ENCODE measurements at regions not wholly inside any gene's neighbourhood (a gene's known extent, or its start where the extent isn't known, plus 50 kb on each side); places are given as distances from the start of the nearest gene placed in this dataset.

DNA sequence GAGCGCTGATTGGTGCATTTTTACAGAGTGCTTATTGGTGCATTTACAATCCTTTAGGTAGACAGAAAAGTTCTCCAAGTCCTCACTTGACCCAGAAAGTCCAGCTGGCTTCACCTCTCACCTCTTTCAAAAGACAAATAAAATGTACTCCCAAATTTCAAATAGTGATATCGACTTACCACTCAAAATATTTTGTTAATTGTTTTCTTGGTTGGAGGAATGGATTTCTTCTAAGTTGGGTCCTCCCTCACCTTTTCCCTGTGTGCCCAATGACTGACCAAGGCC is 338.4 kb upstream of the KLF3 start:
- TF ChIP-seq POLR2AphosphoS5 (IDR thresholded peaks at IDR 0.05) (no peak), EP300 (IDR thresholded peaks at IDR 0.05) (no peak)
- TF ChIP-seq, protein P1, sequence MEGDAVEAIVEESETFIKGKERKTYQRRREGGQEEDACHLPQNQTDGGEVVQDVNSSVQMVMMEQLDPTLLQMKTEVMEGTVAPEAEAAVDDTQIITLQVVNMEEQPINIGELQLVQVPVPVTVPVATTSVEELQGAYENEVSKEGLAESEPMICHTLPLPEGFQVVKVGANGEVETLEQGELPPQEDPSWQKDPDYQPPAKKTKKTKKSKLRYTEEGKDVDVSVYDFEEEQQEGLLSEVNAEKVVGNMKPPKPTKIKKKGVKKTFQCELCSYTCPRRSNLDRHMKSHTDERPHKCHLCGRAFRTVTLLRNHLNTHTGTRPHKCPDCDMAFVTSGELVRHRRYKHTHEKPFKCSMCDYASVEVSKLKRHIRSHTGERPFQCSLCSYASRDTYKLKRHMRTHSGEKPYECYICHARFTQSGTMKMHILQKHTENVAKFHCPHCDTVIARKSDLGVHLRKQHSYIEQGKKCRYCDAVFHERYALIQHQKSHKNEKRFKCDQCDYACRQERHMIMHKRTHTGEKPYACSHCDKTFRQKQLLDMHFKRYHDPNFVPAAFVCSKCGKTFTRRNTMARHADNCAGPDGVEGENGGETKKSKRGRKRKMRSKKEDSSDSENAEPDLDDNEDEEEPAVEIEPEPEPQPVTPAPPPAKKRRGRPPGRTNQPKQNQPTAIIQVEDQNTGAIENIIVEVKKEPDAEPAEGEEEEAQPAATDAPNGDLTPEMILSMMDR (IDR thresholded peaks at IDR 0.05): no peak

All from gastroesophageal sphincter (tissue), 3 donors.